ENCODE measurements at regions not wholly inside any gene's neighbourhood (a gene's known extent, or its start where the extent isn't known, plus 50 kb on each side); places are given as distances from the start of the nearest gene placed in this dataset.
"Not testable (repeated sequence)": the region's sequence is repeated elsewhere in the genome, so short reads cannot be mapped to it uniquely, and the experiment has no call there.

GRCh38 chr5:87784311-87784710 is 371.6 kb upstream of the CCNH start:
- no peak for DNase-seq

GRCh38 chr5:87782916-87783315 is 370.2 kb upstream of the CCNH start:
- no peak for DNase-seq

GRCh38 chr5:87781976-87782375 is 369.2 kb upstream of the CCNH start:
- no peak for DNase-seq

- DNase-seq = peak; percentile 74
Measured at GRCh38 chr5:87780831-87781760, 368.4 kb upstream of the CCNH start.

- no peak for DNase-seq
Measured at GRCh38 chr5:87778876-87779275, 366.1 kb upstream of the CCNH start.

- no peak for DNase-seq
Measured at GRCh38 chr5:87777877-87778276, 365.1 kb upstream of the CCNH start.

GRCh38 chr5:87776785-87777184 is 364.1 kb upstream of the CCNH start:
- no peak for DNase-seq

GRCh38 chr5:87776302-87776701 is 363.6 kb upstream of the CCNH start:
- not testable (repeated sequence) for DNase-seq

- no peak for DNase-seq
Measured at GRCh38 chr5:87775228-87775627, 362.5 kb upstream of the CCNH start.

- DNase-seq = no peak
Measured at GRCh38 chr5:87774804-87775203, 362.1 kb upstream of the CCNH start.

GRCh38 chr5:87770601-87771121 is 357.9 kb upstream of the CCNH start:
- DNase-seq = no peak

GRCh38 chr5:87770016-87770570 is 357.4 kb upstream of the CCNH start:
- no peak for DNase-seq

- no peak for DNase-seq
Measured at GRCh38 chr5:87769157-87769556, 356.4 kb upstream of the CCNH start.

GRCh38 chr5:87768190-87768589 is 355.5 kb upstream of the CCNH start:
- DNase-seq = no peak

- DNase-seq = no peak
Measured at GRCh38 chr5:87765009-87765408, 352.3 kb upstream of the CCNH start.

- no peak for DNase-seq
Measured at GRCh38 chr5:87762631-87763030, 349.9 kb upstream of the CCNH start.

GRCh38 chr5:87756951-87757350 is 344.2 kb upstream of the CCNH start:
- no peak for DNase-seq

GRCh38 chr5:87755360-87755759 is 342.6 kb upstream of the CCNH start:
- no peak for DNase-seq

- no peak for DNase-seq
Measured at GRCh38 chr5:87754009-87754757, 341.5 kb upstream of the CCNH start.

GRCh38 chr5:87752362-87752761 is 339.6 kb upstream of the CCNH start:
- DNase-seq = no peak

GRCh38 chr5:87751824-87752223 is 339.1 kb upstream of the CCNH start:
- DNase-seq = no peak

- DNase-seq = no peak
Measured at GRCh38 chr5:87746891-87747377, 334.2 kb upstream of the CCNH start.

- no peak for DNase-seq
Measured at GRCh38 chr5:87746341-87746740, 333.6 kb upstream of the CCNH start.

Data from EL (cell line).